ENCODE measurements at regions not wholly inside any gene's neighbourhood (a gene's known extent, or its start where the extent isn't known, plus 50 kb on each side); places are given as distances from the start of the nearest gene placed in this dataset.

GRCh38 chr2:82793711-82794435, 1665.2 kb downstream of the SUCLG1 start:
- TF ChIP-seq CTCF (conservative IDR thresholded peaks at IDR 0.05; ENCODE audit: low read depth, low read length) (no peak), EZH2 (IDR thresholded peaks at IDR 0.05; ENCODE audit: borderline replicate concordance, low read depth, low read length, poor library complexity, severe bottlenecking) (no peak)

Measured in A673 (cell line).